Sigmoid colon (tissue), 6 donors: ENCODE measurements at regions not wholly inside any gene's neighbourhood (a gene's known extent, or its start where the extent isn't known, plus 50 kb on each side); places are given as distances from the start of the nearest gene placed in this dataset.

Experiments used
- DNase-seq: peaks from one replicate; pipeline ENCODE4 v3.0.0-alpha.2; 2019
- H3K27ac ChIP-seq, 4 donors: fragments of 200-600 bp; sonication (generic); one replicate each; pipeline ENCODE4 v1.5.1; 2016 to 2019; ENCODE audit warnings: mild to moderate bottlenecking in 1 of 4
- H3K27me3 ChIP-seq, 3 donors: fragments of 200-600 bp; sonication (generic); one replicate each; pipeline ENCODE4 v1.5.1; 2019; ENCODE audit warnings: mild to moderate bottlenecking in 1 of 3
- H3K36me3 ChIP-seq, 4 donors: fragments of 200-600 bp; sonication (generic); one replicate each; pipeline ENCODE4 v1.5.1; 2016 to 2019
- H3K4me1 ChIP-seq, 4 donors: fragments of 200-600 bp; sonication (generic); one replicate each; pipeline ENCODE4 v1.5.1; 2017 to 2019
- H3K4me3 ChIP-seq, 4 donors: fragments of 200-600 bp; sonication (generic); one replicate each; pipeline ENCODE4 v1.5.1; 2017 to 2019; ENCODE audit warnings: mild to moderate bottlenecking in 2 of 4, moderate library complexity in 1 of 4
- H3K9me3 ChIP-seq, 4 donors: fragments of 200-600 bp in 3 of 4; sonication (generic) in 3 of 4; one replicate each; pipeline versions ENCODE4 v1.5.1 to v1.6.1; 2013 to 2019
- EP300 ChIP-seq, 4 donors: sonication (generic); formaldehyde crosslinking; IDR thresholded peaks; one replicate each; pipeline ENCODE4 v1.6.1; 2017; ENCODE audit warnings: antibody characterized with exemption in 4 of 4
- POLR2A ChIP-seq, 2 donors: fragments of 450-650 bp; IDR thresholded peaks; one replicate each; pipeline ENCODE4 v1.6.1; 2016; ENCODE audit warnings: antibody characterized with exemption in 2 of 2, mild to moderate bottlenecking in 2 of 2, moderate library complexity in 2 of 2
- POLR2AphosphoS5 ChIP-seq, 4 donors: sonication (generic); formaldehyde crosslinking; IDR thresholded peaks; one replicate each; pipeline ENCODE4 v1.6.1; 2017; ENCODE audit warnings: antibody characterized with exemption in 4 of 4
- WGBS, 2 donors: extraction: QIAGEN DNeasy Blood & Tissue Kit; methylation state at CpG; one replicate each; pipeline ENCODE4 v1.1.7; 2013; 5-methylcytosine and 5-hydroxymethylcytosine counted together
- intact Hi-C: fragments of 100-400 bp; cut with DNase I; formaldehyde crosslinking; loops from one replicate; pipeline ENCODE4 v1.15.1; 2023
- TF ChIP-seq, protein P1 (sequence below), 4 experiments: fragments of 450-650 bp in 3 of 4; fragments of 200-600 bp in 1 of 4; IDR thresholded peaks; one replicate each; pipeline ENCODE4 v1.5.1; 2016 to 2019; ENCODE audit warnings: antibody characterized with exemption in 4 of 4, mild to moderate bottlenecking in 3 of 4, moderate library complexity in 2 of 4
- donor health status: healthy with polysubstance abuse.
- donor health status: healthy.

DNA sequence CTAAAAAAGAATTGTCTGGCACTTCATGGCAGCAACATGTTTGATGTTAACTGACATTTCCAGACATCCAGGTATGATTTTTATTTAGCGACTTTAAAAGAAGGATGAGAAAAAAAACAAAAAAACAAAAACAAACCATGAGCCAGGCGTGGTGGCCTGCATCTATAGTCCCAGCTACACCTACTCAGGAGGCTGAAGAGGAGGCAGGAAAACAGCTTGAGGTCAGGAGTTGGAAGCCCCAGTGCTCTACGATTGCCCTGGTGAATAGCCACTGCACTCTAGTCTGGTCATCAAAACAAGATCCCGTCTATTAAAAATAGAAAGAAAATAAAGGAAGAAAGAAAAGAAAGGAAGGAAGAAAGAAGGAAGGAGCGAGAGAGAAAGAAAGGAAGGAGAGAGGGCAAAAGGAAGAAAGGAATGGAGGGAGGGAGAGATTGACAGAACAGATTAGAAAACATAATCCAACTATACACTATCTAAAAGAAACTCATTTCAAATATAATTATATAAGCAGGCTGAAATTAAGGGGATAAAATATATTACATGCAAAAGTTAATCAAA lies 141.6 kb downstream of the TRIM27 start:
- TF ChIP-seq, protein P1, sequence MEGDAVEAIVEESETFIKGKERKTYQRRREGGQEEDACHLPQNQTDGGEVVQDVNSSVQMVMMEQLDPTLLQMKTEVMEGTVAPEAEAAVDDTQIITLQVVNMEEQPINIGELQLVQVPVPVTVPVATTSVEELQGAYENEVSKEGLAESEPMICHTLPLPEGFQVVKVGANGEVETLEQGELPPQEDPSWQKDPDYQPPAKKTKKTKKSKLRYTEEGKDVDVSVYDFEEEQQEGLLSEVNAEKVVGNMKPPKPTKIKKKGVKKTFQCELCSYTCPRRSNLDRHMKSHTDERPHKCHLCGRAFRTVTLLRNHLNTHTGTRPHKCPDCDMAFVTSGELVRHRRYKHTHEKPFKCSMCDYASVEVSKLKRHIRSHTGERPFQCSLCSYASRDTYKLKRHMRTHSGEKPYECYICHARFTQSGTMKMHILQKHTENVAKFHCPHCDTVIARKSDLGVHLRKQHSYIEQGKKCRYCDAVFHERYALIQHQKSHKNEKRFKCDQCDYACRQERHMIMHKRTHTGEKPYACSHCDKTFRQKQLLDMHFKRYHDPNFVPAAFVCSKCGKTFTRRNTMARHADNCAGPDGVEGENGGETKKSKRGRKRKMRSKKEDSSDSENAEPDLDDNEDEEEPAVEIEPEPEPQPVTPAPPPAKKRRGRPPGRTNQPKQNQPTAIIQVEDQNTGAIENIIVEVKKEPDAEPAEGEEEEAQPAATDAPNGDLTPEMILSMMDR (IDR thresholded peaks at IDR 0.05) = no peak
- Histone ChIP-seq H3K36me3 (no peaks in the 10 kb centered on the region), H3K27ac (no peak overlapping the region), H3K4me1 (no peaks in the 10 kb centered on the region), H3K27me3 (peaks cover 28 to 98% (median 88%) of the 10 kb centered on the region in 3 donors), H3K4me3 (no peak overlapping the region), H3K9me3 (peaks cover 0 to 2% (median 0%) of the 10 kb centered on the region in 4 donors)
- intact Hi-C loops = no loop called here
- WGBS, 2 donors = 37 to 58% methylated on average over 5 of the region's 5 CpGs
- DNase-seq = no peak

DNA sequence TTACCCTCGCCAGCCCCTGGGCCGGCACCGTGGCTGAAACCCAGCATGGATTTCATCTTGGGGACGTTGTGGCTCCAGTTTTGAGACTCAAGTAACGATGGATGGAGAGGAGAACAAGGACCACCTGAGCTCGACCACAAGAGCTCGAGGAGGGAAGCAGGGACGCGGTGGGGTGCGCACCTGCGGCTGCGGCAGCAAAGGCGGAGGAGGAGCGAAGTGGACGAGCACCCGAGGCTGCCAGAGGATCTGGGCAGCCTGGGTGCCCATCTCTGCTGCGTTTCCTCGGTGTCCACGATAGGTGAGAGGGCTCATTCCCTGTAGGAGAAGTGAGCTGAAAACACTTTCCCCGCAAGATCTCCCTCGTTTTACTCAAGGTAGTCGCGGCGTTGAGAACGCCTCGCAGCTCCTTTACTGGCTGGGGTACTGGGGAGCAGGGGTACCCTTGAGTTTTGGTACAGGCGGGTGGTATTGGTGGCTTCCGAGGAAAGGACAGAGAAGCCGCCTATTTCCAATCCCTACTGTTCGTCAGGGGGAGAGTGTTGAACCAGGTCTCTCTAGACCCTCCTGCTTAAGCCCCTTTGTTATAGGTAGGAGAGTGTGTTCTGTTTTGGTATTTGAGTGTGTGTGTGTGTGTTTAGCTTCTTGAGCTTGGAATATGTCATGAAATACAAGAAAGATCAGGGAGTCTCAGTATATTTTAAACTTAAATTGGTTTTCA lies 137.7 kb downstream of the TRIM27 start:
- Histone ChIP-seq H3K27me3 (peaks cover 27 to 100% (median 94%) of the 10 kb centered on the region in 3 donors), H3K9me3 (peaks cover 0 to 2% (median 0%) of the 10 kb centered on the region in 4 donors), H3K27ac (no peak overlapping the region), H3K4me1 (peaks cover 0 to 12% (median 2%) of the 10 kb centered on the region in 4 donors), H3K36me3 (no peaks in the 10 kb centered on the region), H3K4me3 (no peak overlapping the region)
- intact Hi-C loops = no loop called here
- WGBS, 2 donors = 7 to 39% methylated on average over 30 of the region's 30 CpGs
- DNase-seq = no peak
- no peak for TF ChIP-seq EP300 (IDR thresholded peaks at IDR 0.05)
- TF ChIP-seq, protein P1 (IDR thresholded peaks at IDR 0.05) = no peak
- no peak for TF ChIP-seq POLR2A (IDR thresholded peaks at IDR 0.05)
- no peak for TF ChIP-seq POLR2AphosphoS5 (IDR thresholded peaks at IDR 0.05)

DNA sequence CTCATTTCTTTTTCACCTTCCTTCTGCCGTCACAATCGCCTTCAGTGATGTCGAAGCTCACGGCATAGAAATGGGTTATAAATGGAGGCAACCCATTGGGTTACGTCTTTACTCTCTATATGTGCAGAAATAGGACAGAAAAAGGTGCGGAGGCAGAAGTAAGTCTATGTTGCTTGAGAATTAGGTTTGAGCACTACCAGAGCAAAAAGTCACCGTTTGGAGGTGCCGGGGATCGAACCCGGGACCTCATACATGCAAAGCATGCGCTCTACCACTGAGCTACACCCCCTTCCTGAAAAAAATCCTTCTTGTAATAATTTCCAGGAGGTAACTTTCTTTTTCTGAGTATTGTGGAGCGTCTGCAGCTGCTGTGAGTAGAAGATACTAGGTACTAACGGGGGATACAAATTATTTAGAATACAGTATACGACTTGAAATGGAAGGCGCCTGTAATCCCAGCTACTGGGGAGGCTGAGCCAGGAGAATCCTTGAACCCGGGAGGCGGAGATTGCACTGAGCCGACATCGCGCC lies 134.2 kb downstream of the TRIM27 start:
- DNase-seq = no peak

DNA sequence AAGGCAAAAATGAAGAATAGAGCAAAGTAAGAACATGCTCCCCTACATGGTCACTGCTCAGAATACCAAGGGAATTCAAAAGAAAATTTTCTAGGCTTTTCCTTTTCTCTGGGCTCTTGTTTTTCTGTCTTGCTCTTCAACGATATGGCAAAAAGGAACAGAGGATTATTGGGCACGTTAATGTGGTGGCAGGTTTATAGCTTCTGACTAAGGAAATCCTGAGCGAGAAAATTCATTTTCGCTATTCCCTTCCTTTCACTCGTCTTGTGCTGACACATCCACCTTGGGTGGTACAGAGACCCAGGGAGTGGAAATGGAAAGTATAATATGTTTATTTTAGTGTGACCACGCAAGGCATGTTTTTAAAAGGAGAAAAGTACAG lies 132.8 kb downstream of the TRIM27 start:
- Histone ChIP-seq H3K4me1 (peaks cover 0 to 12% (median 2%) of the 10 kb centered on the region in 4 donors), H3K36me3 (no peaks in the 10 kb centered on the region), H3K4me3 (no peak overlapping the region), H3K27ac (no peak overlapping the region), H3K9me3 (peaks cover 0 to 9% (median 4%) of the 10 kb centered on the region in 4 donors), H3K27me3 (peaks cover 25 to 100% (median 91%) of the 10 kb centered on the region in 3 donors)
- TF ChIP-seq, protein P1 (IDR thresholded peaks at IDR 0.05) = no peak
- TF ChIP-seq POLR2A (IDR thresholded peaks at IDR 0.05) = no peak
- TF ChIP-seq POLR2AphosphoS5 (IDR thresholded peaks at IDR 0.05) = no peak
- TF ChIP-seq EP300 (IDR thresholded peaks at IDR 0.05) = no peak
- 23 to 32% methylated on average over 6 of the region's 6 CpGs for WGBS, 2 donors
- intact Hi-C loops = no loop called here
- DNase-seq = no peak

More for the DNA sequence above, 134.2 kb downstream of the TRIM27 start:
- Histone ChIP-seq H3K27ac (no peak overlapping the region), H3K36me3 (no peaks in the 10 kb centered on the region), H3K9me3 (peaks cover 0 to 9% (median 4%) of the 10 kb centered on the region in 4 donors), H3K4me1 (peaks cover 0 to 12% (median 2%) of the 10 kb centered on the region in 4 donors), H3K27me3 (peaks cover 22 to 100% (median 91%) of the 10 kb centered on the region in 3 donors), H3K4me3 (peak overlapping the region in 1 of 4 donors; percentile 3)
- TF ChIP-seq POLR2A (IDR thresholded peaks at IDR 0.05) (no peak), EP300 (IDR thresholded peaks at IDR 0.05) (no peak), POLR2AphosphoS5 (IDR thresholded peaks at IDR 0.05) (no peak)
- 11 to 16% methylated on average over 20 of the region's 20 CpGs for WGBS, 2 donors
- intact Hi-C loops = no loop called here
